Right lobe of liver (tissue), 4 donors: ENCODE measurements at regions not wholly inside any gene's neighbourhood (a gene's known extent, or its start where the extent isn't known, plus 50 kb on each side); places are given as distances from the start of the nearest gene placed in this dataset.

Source experiments
- POLR2A ChIP-seq: fragments of 450-650 bp; IDR thresholded peaks from one replicate; pipeline ENCODE4 v1.6.1; 2017; ENCODE audit warnings: antibody characterized with exemption, mild to moderate bottlenecking
- TF ChIP-seq, protein P1 (sequence below), 4 donors: fragments of 200-600 bp in 3 of 4; fragments of 450-650 bp in 1 of 4; IDR thresholded peaks; one replicate each; pipeline versions ENCODE4 v1.5.1 to v1.8.0; 2016 to 2022; ENCODE audit warnings: antibody characterized with exemption in 4 of 4, mild to moderate bottlenecking in 2 of 4
- donor health status: DM: no; HTN: no; CAD: no.
- donor health status: DM: no; HTN: no; CAD: no.
- donor health status: DM: no; HTN: yes; CAD: no.

DNA sequence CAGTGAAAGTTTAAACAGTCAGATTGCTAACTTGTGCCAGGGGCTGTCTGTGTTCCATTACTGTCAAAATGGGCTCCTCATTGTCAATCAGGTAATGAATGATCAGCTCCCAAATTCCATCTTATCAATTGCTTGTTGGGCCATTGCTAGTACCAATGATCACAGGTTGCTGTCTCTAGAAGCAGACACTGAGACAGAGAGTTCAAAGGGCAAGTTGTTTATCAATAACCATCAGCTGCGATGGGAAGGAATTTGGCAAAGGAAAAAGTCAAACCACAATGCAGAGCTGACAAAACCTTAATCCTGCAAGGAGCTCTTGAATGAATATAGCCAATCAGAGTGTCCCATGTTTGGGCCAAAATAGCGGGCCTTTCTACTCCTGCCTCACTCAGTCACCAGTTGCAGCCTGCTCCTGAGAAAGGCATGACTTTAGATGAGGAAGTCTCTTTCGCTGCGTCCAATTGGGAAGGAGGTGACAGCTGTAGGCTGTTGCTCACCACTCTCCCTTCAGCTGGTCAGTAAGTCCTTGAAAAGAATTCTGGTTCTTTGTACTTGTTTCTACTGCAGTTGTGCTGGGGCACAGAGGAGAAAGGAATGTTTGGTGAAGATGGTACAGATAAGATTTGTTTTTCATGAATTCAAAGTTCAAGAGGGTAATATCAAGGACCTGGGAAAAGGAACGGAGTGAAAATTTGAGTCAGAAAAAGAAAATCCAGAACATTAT, 179.2 kb upstream of the PDE3A start:
- TF ChIP-seq, protein P1, sequence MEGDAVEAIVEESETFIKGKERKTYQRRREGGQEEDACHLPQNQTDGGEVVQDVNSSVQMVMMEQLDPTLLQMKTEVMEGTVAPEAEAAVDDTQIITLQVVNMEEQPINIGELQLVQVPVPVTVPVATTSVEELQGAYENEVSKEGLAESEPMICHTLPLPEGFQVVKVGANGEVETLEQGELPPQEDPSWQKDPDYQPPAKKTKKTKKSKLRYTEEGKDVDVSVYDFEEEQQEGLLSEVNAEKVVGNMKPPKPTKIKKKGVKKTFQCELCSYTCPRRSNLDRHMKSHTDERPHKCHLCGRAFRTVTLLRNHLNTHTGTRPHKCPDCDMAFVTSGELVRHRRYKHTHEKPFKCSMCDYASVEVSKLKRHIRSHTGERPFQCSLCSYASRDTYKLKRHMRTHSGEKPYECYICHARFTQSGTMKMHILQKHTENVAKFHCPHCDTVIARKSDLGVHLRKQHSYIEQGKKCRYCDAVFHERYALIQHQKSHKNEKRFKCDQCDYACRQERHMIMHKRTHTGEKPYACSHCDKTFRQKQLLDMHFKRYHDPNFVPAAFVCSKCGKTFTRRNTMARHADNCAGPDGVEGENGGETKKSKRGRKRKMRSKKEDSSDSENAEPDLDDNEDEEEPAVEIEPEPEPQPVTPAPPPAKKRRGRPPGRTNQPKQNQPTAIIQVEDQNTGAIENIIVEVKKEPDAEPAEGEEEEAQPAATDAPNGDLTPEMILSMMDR (IDR thresholded peaks at IDR 0.05), result no peak
- TF ChIP-seq POLR2A, result no peak
